Keratinocyte (primary cell): ENCODE measurements at regions not wholly inside any gene's neighbourhood (a gene's known extent, or its start where the extent isn't known, plus 50 kb on each side); places are given as distances from the start of the nearest gene placed in this dataset.

ENCODE experiments used
- DNase-seq: peaks from one replicate; pipeline ENCODE4 v3.0.0-alpha.2; 2011; ENCODE audit warnings: low read depth, missing footprints, low spot score
- FAIRE-seq: peaks from 2 replicates; lab custom pipeline; 2011; peaks lifted over from hg19 to GRCh38; lab: Jason Lieb, UNC
- H2AFZ ChIP-seq: 2 replicates; pipeline ENCODE4 v1.6.0; 2012; ENCODE audit warnings: low read length, control low read depth, inconsistent platforms; ENCODE audit not compliant: control insufficient read depth
- H3K27ac ChIP-seq: 2 replicates; pipeline ENCODE4 v1.5.1; 2011; ENCODE audit warnings: low read length; ENCODE audit not compliant: control insufficient read depth, insufficient read depth
- H3K27me3 ChIP-seq: 3 replicates; pipeline ENCODE4 v1.6.0; 2011; ENCODE audit warnings: low read length; ENCODE audit not compliant: control insufficient read depth, insufficient read depth; ENCODE audit errors: extremely low read depth
- H3K36me3 ChIP-seq, 2 experiments: 2 replicates in 1 of 2; 3 replicates in 1 of 2; pipeline ENCODE4 v1.5.1; 2011; ENCODE audit warnings: low read length in 2 of 2, mild to moderate bottlenecking in 1 of 2; ENCODE audit not compliant: control insufficient read depth in 2 of 2, insufficient read depth in 2 of 2; ENCODE audit errors: extremely low read depth in 1 of 2
- H3K4me1 ChIP-seq: 3 replicates; pipeline ENCODE4 v1.5.1; 2011; ENCODE audit warnings: low read length; ENCODE audit not compliant: control insufficient read depth, insufficient read depth; ENCODE audit errors: extremely low read depth
- H3K4me2 ChIP-seq: 3 replicates; pipeline ENCODE4 v1.6.0; 2011; ENCODE audit warnings: low read depth, low read length; ENCODE audit not compliant: control insufficient read depth, insufficient read depth; ENCODE audit errors: extremely low read depth
- H3K4me3 ChIP-seq, 3 experiments: fragments of 200-600 bp in 1 of 3; sonication (generic) in 1 of 3; 2 replicates in 2 of 3; 3 replicates in 1 of 3; pipeline ENCODE4 v1.5.1; 2011 to 2016; ENCODE audit warnings: low read length in 3 of 3, mild to moderate bottlenecking in 3 of 3, control low read depth in 2 of 3, inconsistent platforms in 1 of 3, low read depth in 1 of 3, mixed read lengths in 1 of 3, mixed run types in 1 of 3, moderate library complexity in 1 of 3; ENCODE audit not compliant: control insufficient read depth in 2 of 3, insufficient read depth in 2 of 3; ENCODE audit errors: extremely low read depth in 1 of 3
- H3K79me2 ChIP-seq: 2 replicates; pipeline ENCODE4 v1.6.0; 2012; ENCODE audit warnings: low read length; ENCODE audit not compliant: control insufficient read depth, insufficient read depth
- H3K9ac ChIP-seq: 3 replicates; pipeline ENCODE4 v1.6.0; 2011; ENCODE audit warnings: low read length; ENCODE audit not compliant: control insufficient read depth, insufficient read depth; ENCODE audit errors: extremely low read depth
- H3K9me1 ChIP-seq: 3 replicates; pipeline ENCODE4 v1.6.0; 2011; ENCODE audit warnings: low read length; ENCODE audit not compliant: control insufficient read depth, insufficient read depth; ENCODE audit errors: extremely low read depth
- H3K9me3 ChIP-seq: 2 replicates; pipeline ENCODE4 v1.5.1; 2012; ENCODE audit warnings: low read depth, low read length; ENCODE audit not compliant: control insufficient read depth
- H4K20me1 ChIP-seq: 3 replicates; pipeline ENCODE4 v1.6.0; 2011; ENCODE audit warnings: low read length; ENCODE audit not compliant: control insufficient read depth, insufficient read depth; ENCODE audit errors: extremely low read depth
- CTCF ChIP-seq, 3 experiments: IDR thresholded peaks in 1 of 3; conservative IDR thresholded peaks in 1 of 3; optimal IDR thresholded peaks in 1 of 3; 2 replicates in 2 of 3; 3 replicates in 1 of 3; pipeline versions ENCODE3 to v1.5.1; 2011; ENCODE audit warnings: low read length in 3 of 3, mild to moderate bottlenecking in 3 of 3, moderate library complexity in 2 of 3, control low read depth in 1 of 3, inconsistent platforms in 1 of 3; ENCODE audit not compliant: insufficient read depth in 2 of 3; ENCODE audit errors: extremely low read depth in 1 of 3
- EZH2 ChIP-seq: IDR thresholded peaks from one replicate; pipeline ENCODE4 v1.6.1; 2012; ENCODE audit warnings: inconsistent platforms, mild to moderate bottlenecking, low read length, moderate library complexity
- dilution Hi-C: fragments of 300-500 bp; cut with MboI; formaldehyde crosslinking; loops from one replicate; pipeline ENCODE4 v1.7.0; 2020; ENCODE audit warnings: low sequenced_read_pairs; ENCODE audit not compliant: extremely low pct_ligation_motif_present

- FAIRE-seq (no peak), DNase-seq (no peak)
- no peaks in the 10 kb centered on the region for H3K79me2 ChIP-seq
- dilution Hi-C loops: no loop called here
- no peak overlapping the region for H2AFZ ChIP-seq
- H3K27ac ChIP-seq: no peak overlapping the region
- no peak for TF ChIP-seq CTCF (optimal IDR thresholded peaks at IDR 0.05 in 1 of 3, IDR thresholded peaks at IDR 0.05 in 1 of 3, conservative IDR thresholded peaks at IDR 0.05 in 1 of 3; ENCODE audit: extremely low read depth in 1 of 3, insufficient read depth in 2 of 3, low read length in 3 of 3)
- TF ChIP-seq EZH2: no peak
- H3K4me2 ChIP-seq: no peak overlapping the region
- no peaks in the 10 kb centered on the region for H3K36me3 ChIP-seq
- H3K27me3 ChIP-seq: no peaks in the 10 kb centered on the region
- no peaks in the 10 kb centered on the region for H3K4me1 ChIP-seq
- no peak overlapping the region for H3K4me3 ChIP-seq
- no peak overlapping the region for H3K9ac ChIP-seq
- H4K20me1 ChIP-seq: no peaks in the 10 kb centered on the region
- no peaks in the 10 kb centered on the region for H3K9me1 ChIP-seq
- no peaks in the 10 kb centered on the region for H3K9me3 ChIP-seq
Observed at GRCh38 chr16:18049547-18050133, 286.9 kb downstream of the NPIPA8 start.

GRCh38 chr16:18048853-18049546, 287.5 kb downstream of the NPIPA8 start:
- H2AFZ ChIP-seq: no peak overlapping the region
- no peaks in the 10 kb centered on the region for H4K20me1 ChIP-seq
- H3K79me2 ChIP-seq: no peaks in the 10 kb centered on the region
- no peak for DNase-seq
- no peaks in the 10 kb centered on the region for H3K27me3 ChIP-seq
- H3K9ac ChIP-seq: no peak overlapping the region
- no peak overlapping the region for H3K4me2 ChIP-seq
- H3K9me3 ChIP-seq: no peaks in the 10 kb centered on the region
- H3K4me1 ChIP-seq: no peaks in the 10 kb centered on the region
- no peak overlapping the region for H3K27ac ChIP-seq
- no peak overlapping the region for H3K4me3 ChIP-seq
- no peaks in the 10 kb centered on the region for H3K36me3 ChIP-seq
- TF ChIP-seq EZH2 (no peak), CTCF (optimal IDR thresholded peaks at IDR 0.05 in 1 of 3, IDR thresholded peaks at IDR 0.05 in 1 of 3, conservative IDR thresholded peaks at IDR 0.05 in 1 of 3; ENCODE audit: extremely low read depth in 1 of 3, insufficient read depth in 2 of 3, low read length in 3 of 3) (no peak)
- no peaks in the 10 kb centered on the region for H3K9me1 ChIP-seq
- FAIRE-seq: no peak
- dilution Hi-C loops: no loop called here
